Keratinocyte (primary cell): ENCODE measurements at regions not wholly inside any gene's neighbourhood (a gene's known extent, or its start where the extent isn't known, plus 50 kb on each side); places are given as distances from the start of the nearest gene placed in this dataset.

ENCODE experiments used
- DNase-seq: peaks from one replicate; pipeline ENCODE4 v3.0.0-alpha.2; 2011; ENCODE audit warnings: low read depth, missing footprints, low spot score
- FAIRE-seq: peaks from 2 replicates; lab custom pipeline; 2011; peaks lifted over from hg19 to GRCh38; lab: Jason Lieb, UNC
- H2AFZ ChIP-seq: 2 replicates; pipeline ENCODE4 v1.6.0; 2012; ENCODE audit warnings: low read length, control low read depth, inconsistent platforms; ENCODE audit not compliant: control insufficient read depth
- H3K27ac ChIP-seq: 2 replicates; pipeline ENCODE4 v1.5.1; 2011; ENCODE audit warnings: low read length; ENCODE audit not compliant: control insufficient read depth, insufficient read depth
- H3K27me3 ChIP-seq: 3 replicates; pipeline ENCODE4 v1.6.0; 2011; ENCODE audit warnings: low read length; ENCODE audit not compliant: control insufficient read depth, insufficient read depth; ENCODE audit errors: extremely low read depth
- H3K36me3 ChIP-seq, 2 experiments: 2 replicates in 1 of 2; 3 replicates in 1 of 2; pipeline ENCODE4 v1.5.1; 2011; ENCODE audit warnings: low read length in 2 of 2, mild to moderate bottlenecking in 1 of 2; ENCODE audit not compliant: control insufficient read depth in 2 of 2, insufficient read depth in 2 of 2; ENCODE audit errors: extremely low read depth in 1 of 2
- H3K4me1 ChIP-seq: 3 replicates; pipeline ENCODE4 v1.5.1; 2011; ENCODE audit warnings: low read length; ENCODE audit not compliant: control insufficient read depth, insufficient read depth; ENCODE audit errors: extremely low read depth
- H3K4me2 ChIP-seq: 3 replicates; pipeline ENCODE4 v1.6.0; 2011; ENCODE audit warnings: low read depth, low read length; ENCODE audit not compliant: control insufficient read depth, insufficient read depth; ENCODE audit errors: extremely low read depth
- H3K4me3 ChIP-seq, 3 experiments: fragments of 200-600 bp in 1 of 3; sonication (generic) in 1 of 3; 2 replicates in 2 of 3; 3 replicates in 1 of 3; pipeline ENCODE4 v1.5.1; 2011 to 2016; ENCODE audit warnings: low read length in 3 of 3, mild to moderate bottlenecking in 3 of 3, control low read depth in 2 of 3, inconsistent platforms in 1 of 3, low read depth in 1 of 3, mixed read lengths in 1 of 3, mixed run types in 1 of 3, moderate library complexity in 1 of 3; ENCODE audit not compliant: control insufficient read depth in 2 of 3, insufficient read depth in 2 of 3; ENCODE audit errors: extremely low read depth in 1 of 3
- H3K79me2 ChIP-seq: 2 replicates; pipeline ENCODE4 v1.6.0; 2012; ENCODE audit warnings: low read length; ENCODE audit not compliant: control insufficient read depth, insufficient read depth
- H3K9ac ChIP-seq: 3 replicates; pipeline ENCODE4 v1.6.0; 2011; ENCODE audit warnings: low read length; ENCODE audit not compliant: control insufficient read depth, insufficient read depth; ENCODE audit errors: extremely low read depth
- H3K9me1 ChIP-seq: 3 replicates; pipeline ENCODE4 v1.6.0; 2011; ENCODE audit warnings: low read length; ENCODE audit not compliant: control insufficient read depth, insufficient read depth; ENCODE audit errors: extremely low read depth
- H3K9me3 ChIP-seq: 2 replicates; pipeline ENCODE4 v1.5.1; 2012; ENCODE audit warnings: low read depth, low read length; ENCODE audit not compliant: control insufficient read depth
- H4K20me1 ChIP-seq: 3 replicates; pipeline ENCODE4 v1.6.0; 2011; ENCODE audit warnings: low read length; ENCODE audit not compliant: control insufficient read depth, insufficient read depth; ENCODE audit errors: extremely low read depth
- CTCF ChIP-seq, 3 experiments: IDR thresholded peaks in 1 of 3; conservative IDR thresholded peaks in 1 of 3; optimal IDR thresholded peaks in 1 of 3; 2 replicates in 2 of 3; 3 replicates in 1 of 3; pipeline versions ENCODE3 to v1.5.1; 2011; ENCODE audit warnings: low read length in 3 of 3, mild to moderate bottlenecking in 3 of 3, moderate library complexity in 2 of 3, control low read depth in 1 of 3, inconsistent platforms in 1 of 3; ENCODE audit not compliant: insufficient read depth in 2 of 3; ENCODE audit errors: extremely low read depth in 1 of 3
- EZH2 ChIP-seq: IDR thresholded peaks from one replicate; pipeline ENCODE4 v1.6.1; 2012; ENCODE audit warnings: inconsistent platforms, mild to moderate bottlenecking, low read length, moderate library complexity
- dilution Hi-C: fragments of 300-500 bp; cut with MboI; formaldehyde crosslinking; loops from one replicate; pipeline ENCODE4 v1.7.0; 2020; ENCODE audit warnings: low sequenced_read_pairs; ENCODE audit not compliant: extremely low pct_ligation_motif_present

GRCh38 chr1:181905944-181906597, 155.4 kb downstream of the ZNF648 start:
- H3K79me2 ChIP-seq: no peaks in the 10 kb centered on the region
- no peak overlapping the region for H2AFZ ChIP-seq
- dilution Hi-C loops: no loop called here
- no peaks in the 10 kb centered on the region for H3K9me1 ChIP-seq
- FAIRE-seq (no peak), DNase-seq (no peak)
- no peak for TF ChIP-seq CTCF (optimal IDR thresholded peaks at IDR 0.05 in 1 of 3, IDR thresholded peaks at IDR 0.05 in 1 of 3, conservative IDR thresholded peaks at IDR 0.05 in 1 of 3; ENCODE audit: extremely low read depth in 1 of 3, insufficient read depth in 2 of 3, low read length in 3 of 3)
- no peak for TF ChIP-seq EZH2
- H3K4me1 ChIP-seq: no peaks in the 10 kb centered on the region
- H3K4me2 ChIP-seq: no peak overlapping the region
- H3K9ac ChIP-seq: no peak overlapping the region
- no peaks in the 10 kb centered on the region for H3K9me3 ChIP-seq
- peaks cover 3% of the 10 kb centered on the region for H4K20me1 ChIP-seq
- no peaks in the 10 kb centered on the region for H3K27me3 ChIP-seq
- no peak overlapping the region for H3K27ac ChIP-seq
- no peaks in the 10 kb centered on the region for H3K36me3 ChIP-seq
- no peak overlapping the region for H3K4me3 ChIP-seq

DNA sequence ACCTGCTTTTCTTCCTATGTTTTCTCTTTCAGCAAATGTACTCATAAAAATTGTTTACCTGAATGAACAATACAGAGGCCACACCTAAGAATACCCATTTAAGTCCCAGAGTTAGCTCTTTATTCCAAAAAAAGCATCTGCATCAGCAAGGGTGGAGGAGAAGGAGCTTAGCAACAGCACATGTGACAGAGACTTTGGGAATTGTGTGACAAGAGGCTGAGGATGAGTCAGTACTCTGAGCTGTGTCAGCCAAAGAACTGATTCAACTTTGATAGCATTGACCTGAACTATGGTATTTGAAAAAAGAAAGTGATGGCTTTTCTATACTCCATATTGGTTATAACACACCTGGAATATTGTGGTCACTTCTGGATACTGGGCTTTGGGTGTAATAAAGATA, 162.7 kb downstream of the ZNF648 start:
- dilution Hi-C loops: no loop called here
- no peaks in the 10 kb centered on the region for H3K36me3 ChIP-seq
- H3K4me2 ChIP-seq: no peak overlapping the region
- DNase-seq (no peak), FAIRE-seq (no peak)
- TF ChIP-seq EZH2 (no peak), CTCF (optimal IDR thresholded peaks at IDR 0.05 in 1 of 3, IDR thresholded peaks at IDR 0.05 in 1 of 3, conservative IDR thresholded peaks at IDR 0.05 in 1 of 3; ENCODE audit: extremely low read depth in 1 of 3, insufficient read depth in 2 of 3, low read length in 3 of 3) (no peak)
- no peaks in the 10 kb centered on the region for H3K27me3 ChIP-seq
- H3K4me3 ChIP-seq: no peak overlapping the region
- no peaks in the 10 kb centered on the region for H3K4me1 ChIP-seq
- no peak overlapping the region for H3K27ac ChIP-seq
- H4K20me1 ChIP-seq: peaks cover 3% of the 10 kb centered on the region
- no peak overlapping the region for H2AFZ ChIP-seq
- no peak overlapping the region for H3K9ac ChIP-seq
- no peaks in the 10 kb centered on the region for H3K9me1 ChIP-seq
- H3K9me3 ChIP-seq: no peaks in the 10 kb centered on the region
- no peaks in the 10 kb centered on the region for H3K79me2 ChIP-seq
